Neural cell (in vitro differentiated cells): ENCODE measurements at regions not wholly inside any gene's neighbourhood (a gene's known extent, or its start where the extent isn't known, plus 50 kb on each side); places are given as distances from the start of the nearest gene placed in this dataset.

Experiments used
- H2AFZ ChIP-seq: fragments of 200-600, 300-800 bp; sonication (generic), shearing (Covaris generic); 2 replicates; pipeline ENCODE4 v1.6.0; 2014; ENCODE audit warnings: low read depth, mild to moderate bottlenecking, antibody characterized with exemption, low read length, moderate library complexity
- H3F3A ChIP-seq: fragments of 200-600 bp; shearing (Covaris generic); 2 replicates; pipeline ENCODE4 v1.6.1; 2016; ENCODE audit warnings: mild to moderate bottlenecking, moderate library complexity, mixed read lengths, antibody characterized with exemption, low read length; ENCODE audit not compliant: insufficient read depth, poor library complexity, severe bottlenecking
- H3K27ac ChIP-seq: fragments of 200-600, 300-800 bp; sonication (generic), shearing (Covaris generic); 2 replicates; pipeline ENCODE4 v1.5.1; 2014; ENCODE audit warnings: mild to moderate bottlenecking, low read length, moderate library complexity
- H3K27me3 ChIP-seq: fragments of 300-800, 200-600 bp; sonication (generic), shearing (Covaris generic); 2 replicates; pipeline ENCODE4 v1.6.0; 2014; ENCODE audit warnings: mild to moderate bottlenecking, low read depth, low read length, moderate library complexity; ENCODE audit not compliant: insufficient read depth
- H3K36me3 ChIP-seq: fragments of 300-800, 200-600 bp; sonication (generic), shearing (Covaris generic); 2 replicates; pipeline ENCODE4 v1.5.1; 2014; ENCODE audit warnings: mild to moderate bottlenecking, antibody characterized with exemption, low read length, moderate library complexity; ENCODE audit not compliant: insufficient read depth
- H3K4me2 ChIP-seq: fragments of 300-800, 200-600 bp; sonication (generic), shearing (Covaris generic); 2 replicates; pipeline ENCODE4 v1.6.0; 2014; ENCODE audit warnings: mild to moderate bottlenecking, low read length
- H3K4me3 ChIP-seq: fragments of 300-800, 200-600 bp; sonication (generic), shearing (Covaris generic); 2 replicates; pipeline ENCODE4 v1.5.1; 2014; ENCODE audit warnings: mild to moderate bottlenecking, low read length, moderate library complexity
- H3K79me2 ChIP-seq: fragments of 200-600 bp; shearing (Covaris generic); replicated peaks from 2 replicates; pipeline ENCODE4 v1.6.0; 2014; ENCODE audit warnings: mild to moderate bottlenecking, low read length, moderate library complexity; ENCODE audit not compliant: insufficient read depth
- H3K9ac ChIP-seq: fragments of 300-800, 200-600 bp; sonication (generic), shearing (Covaris generic); 2 replicates; pipeline ENCODE4 v1.6.1; 2016; ENCODE audit warnings: mild to moderate bottlenecking, low read length, mixed read lengths
- H3K9me2 ChIP-seq: fragments of 200-600 bp; shearing (Covaris generic); 2 replicates; pipeline ENCODE4 v1.6.1; 2016; ENCODE audit warnings: mild to moderate bottlenecking, low read length, mixed read lengths; ENCODE audit not compliant: insufficient read depth
- H3K9me3 ChIP-seq: fragments of 200-600, 300-800 bp; sonication (generic), shearing (Covaris generic); 2 replicates; pipeline ENCODE4 v1.6.1; 2016; ENCODE audit warnings: mild to moderate bottlenecking, mixed run types, low read length, moderate library complexity, mixed read lengths
- H4K20me1 ChIP-seq: fragments of 200-600 bp; shearing (Covaris generic); 2 replicates; pipeline ENCODE4 v1.6.1; 2016; ENCODE audit warnings: mild to moderate bottlenecking, mixed run types; ENCODE audit not compliant: insufficient read depth
- CTCF ChIP-seq: fragments of 450-650 bp; IDR thresholded peaks from 2 replicates; pipeline ENCODE4 v1.5.1; 2014; ENCODE audit warnings: antibody characterized with exemption, mild to moderate bottlenecking, moderate library complexity; ENCODE audit not compliant: poor library complexity, severe bottlenecking
- EP300 ChIP-seq: fragments of 450-650 bp; conservative IDR thresholded peaks from 2 replicates; pipeline ENCODE4 v1.6.1; 2014; ENCODE audit warnings: antibody characterized with exemption, mild to moderate bottlenecking, moderate library complexity; ENCODE audit not compliant: poor library complexity, severe bottlenecking
- EZH2 ChIP-seq: fragments of 200-600, 300-800 bp; shearing (Covaris generic), sonication (generic); IDR thresholded peaks from 2 replicates; pipeline ENCODE4 v1.6.1; 2014; ENCODE audit warnings: antibody characterized with exemption, low read length, borderline replicate concordance, mild to moderate bottlenecking; ENCODE audit not compliant: insufficient read depth, poor library complexity, severe bottlenecking
- MXI1 ChIP-seq: fragments of 450-650 bp; conservative IDR thresholded peaks from 2 replicates; pipeline ENCODE4 v1.6.1; 2014; ENCODE audit warnings: antibody characterized with exemption, mild to moderate bottlenecking; ENCODE audit not compliant: poor library complexity, severe bottlenecking
- POLR2AphosphoS5 ChIP-seq: IDR thresholded peaks from 2 replicates; pipeline ENCODE4 v1.6.1; 2012
- RAD21 ChIP-seq: fragments of 450-650 bp; conservative IDR thresholded peaks from 2 replicates; pipeline ENCODE4 v1.6.1; 2014; ENCODE audit warnings: antibody characterized with exemption, mild to moderate bottlenecking, moderate library complexity
- REST ChIP-seq: IDR thresholded peaks from 2 replicates; pipeline ENCODE4 v1.6.1; 2012; ENCODE audit warnings: borderline replicate concordance
- SMC3 ChIP-seq: fragments of 450-650 bp; conservative IDR thresholded peaks from 2 replicates; pipeline ENCODE4 v1.6.1; 2014; ENCODE audit warnings: antibody characterized with exemption, mild to moderate bottlenecking, moderate library complexity; ENCODE audit not compliant: poor library complexity
- TAF1 ChIP-seq: IDR thresholded peaks from 2 replicates; pipeline ENCODE4 v1.6.1; 2012; ENCODE audit warnings: low read depth

GRCh38 chr1:224502459-224503160, 68.0 kb upstream of the WDR26 start:
- Histone ChIP-seq H3K9me3 (no peaks in the 10 kb centered on the region), H3K9ac (peak overlapping the region; percentile 25), H3K27me3 (peaks cover 8% of the 10 kb centered on the region), H3K4me2 (no peak overlapping the region), H4K20me1 (no peaks in the 10 kb centered on the region), H3K27ac (no peak overlapping the region), H2AFZ (no peak overlapping the region), H3K79me2 (no peaks in the 10 kb centered on the region), H3K4me3 (peak overlapping the region; percentile 17), H3K36me3 (no peaks in the 10 kb centered on the region), H3K9me2 (no peaks in the 10 kb centered on the region), H3F3A (no peaks in the 10 kb centered on the region)
- TF ChIP-seq TAF1, result no peak
- no peak for TF ChIP-seq RAD21
- no peak for TF ChIP-seq POLR2AphosphoS5
- TF ChIP-seq EP300, result no peak
- no peak for TF ChIP-seq MXI1
- no peak for TF ChIP-seq CTCF
- TF ChIP-seq EZH2, result no peak
- no peak for TF ChIP-seq SMC3
- TF ChIP-seq REST, result no peak

- Histone ChIP-seq H3F3A (no peaks in the 10 kb centered on the region), H3K4me3 (no peak overlapping the region), H3K9ac (peak overlapping the region; percentile 25), H3K36me3 (no peaks in the 10 kb centered on the region), H2AFZ (peak overlapping the region; percentile 27), H4K20me1 (no peaks in the 10 kb centered on the region), H3K27ac (no peak overlapping the region), H3K9me3 (no peaks in the 10 kb centered on the region), H3K27me3 (peaks cover 8% of the 10 kb centered on the region), H3K4me2 (no peak overlapping the region), H3K9me2 (no peaks in the 10 kb centered on the region), H3K79me2 (no peaks in the 10 kb centered on the region)
- no peak for TF ChIP-seq EZH2
- peak; percentile 49 for TF ChIP-seq CTCF
- TF ChIP-seq POLR2AphosphoS5, result no peak
- TF ChIP-seq EP300, result no peak
These were observed 68.8 kb upstream of the WDR26 start for GRCh38 chr1:224503161-224504118.
